GM18861 (cell line): ENCODE measurements at regions not wholly inside any gene's neighbourhood (a gene's known extent, or its start where the extent isn't known, plus 50 kb on each side); places are given as distances from the start of the nearest gene placed in this dataset.

Experiments used
- ATAC-seq: cut with Tn5 transposase; IDR thresholded peaks from one replicate; pipeline ENCODE4 v1.9.1; 2021; ENCODE audit not compliant: unreplicated experiment

DNA sequence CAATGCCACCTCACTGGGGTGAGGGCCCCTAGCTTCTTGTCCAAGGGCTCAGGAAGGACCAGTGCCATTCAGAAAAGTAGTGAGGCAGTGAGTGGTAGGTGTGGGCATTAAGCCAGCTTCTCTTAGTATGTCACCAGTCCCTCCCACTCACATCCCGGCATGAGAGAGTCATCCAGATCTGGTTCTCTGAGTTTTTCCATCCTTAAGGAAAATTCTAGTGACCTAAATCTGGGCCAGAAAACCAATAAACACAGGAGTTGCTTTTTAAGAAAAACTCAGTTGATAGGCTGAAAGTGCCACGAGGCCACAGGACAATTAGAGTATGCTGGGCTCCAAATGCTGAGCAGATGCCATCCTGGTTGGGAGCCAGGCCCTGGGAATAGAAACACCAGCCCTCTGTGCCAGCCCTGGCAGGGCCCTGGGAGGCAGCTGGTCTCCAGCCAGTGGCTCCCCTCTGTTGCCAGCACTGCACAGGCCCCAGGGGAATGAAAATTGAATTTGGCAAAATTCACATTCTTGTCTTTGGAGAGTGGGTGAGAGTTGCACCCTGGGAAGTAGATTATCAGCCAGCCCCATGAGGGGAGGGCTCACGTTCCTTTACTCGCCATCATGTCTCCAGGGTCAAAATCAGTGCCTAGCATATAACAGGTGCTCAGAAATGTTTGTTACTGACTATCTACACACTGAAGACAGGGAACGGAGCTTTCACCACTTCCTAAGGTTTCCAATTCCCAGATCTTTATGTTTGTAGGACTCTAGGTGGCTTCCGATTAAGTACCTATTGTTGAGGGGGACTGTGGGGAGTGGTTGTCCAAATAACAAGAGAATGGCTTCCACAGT, 52.8 kb downstream of the FAM43A start:
- ATAC-seq = no peak

DNA sequence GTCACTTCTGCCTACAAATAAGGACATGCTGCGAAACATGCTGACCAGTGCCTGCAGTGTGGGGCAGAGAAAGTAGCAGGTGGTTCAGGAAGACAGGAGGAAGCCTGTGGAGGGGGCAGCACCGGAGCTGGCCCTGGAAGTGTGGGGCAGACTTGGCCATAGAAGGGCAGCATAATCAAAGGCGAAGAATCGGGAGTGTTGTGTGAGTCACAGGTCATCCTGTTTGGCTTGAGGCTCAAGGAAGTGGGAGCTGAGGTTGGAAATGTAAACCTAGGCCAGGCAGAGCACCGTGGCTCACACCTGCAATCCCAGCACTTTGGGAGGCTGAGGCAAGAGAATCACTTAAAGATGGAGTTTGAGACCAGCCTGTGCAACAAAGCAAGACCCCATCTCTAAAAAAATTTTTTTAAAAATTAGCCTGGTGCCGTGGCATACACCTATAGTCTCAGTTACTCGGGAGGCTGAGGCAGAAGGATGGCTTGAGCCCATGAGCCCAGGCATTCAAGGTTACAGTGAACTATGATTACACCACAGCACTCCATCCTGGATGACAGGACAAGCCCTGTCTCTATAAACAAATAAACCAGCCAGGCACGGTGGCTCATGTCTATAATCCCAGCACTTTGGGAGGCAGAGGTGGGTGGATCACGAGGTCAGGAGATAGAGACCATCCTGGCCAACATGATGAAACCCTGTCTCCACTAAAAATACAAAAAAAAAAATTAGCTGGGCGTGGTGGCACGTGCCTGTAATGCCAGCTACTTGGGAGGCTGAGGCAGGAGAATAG, 54.0 kb downstream of the FAM43A start:
- ATAC-seq = no peak

DNA sequence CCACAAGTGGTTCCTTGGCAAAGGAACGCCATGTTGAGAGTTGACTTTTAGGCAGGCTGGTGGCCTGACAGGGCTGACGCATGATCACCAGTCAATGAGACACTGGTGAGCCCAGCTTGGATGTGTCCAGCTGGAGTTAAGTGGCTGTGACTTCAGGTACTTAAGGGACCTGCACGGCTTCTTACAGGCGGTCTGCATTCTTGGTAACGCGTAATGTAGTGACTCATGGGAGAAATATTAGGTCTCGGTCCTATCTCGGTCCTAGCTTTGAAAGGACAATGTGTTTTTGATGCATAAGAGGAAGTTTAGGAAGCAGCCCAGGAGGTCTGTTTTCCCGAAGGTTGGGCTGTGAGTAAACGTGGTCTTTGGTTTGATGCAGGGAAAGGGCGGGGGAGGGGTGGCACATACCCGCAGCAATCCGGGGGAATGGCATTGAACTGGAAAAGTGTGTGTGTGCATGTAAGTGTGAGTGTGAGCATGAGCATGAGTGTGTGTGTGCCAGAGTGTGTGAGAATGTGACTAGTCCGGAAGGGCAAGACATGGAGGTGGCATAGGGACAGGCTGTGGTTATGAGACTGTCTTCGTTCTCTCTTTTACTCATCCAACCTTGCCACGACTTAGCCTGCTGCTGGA, 55.3 kb downstream of the FAM43A start:
- no peak for ATAC-seq

DNA sequence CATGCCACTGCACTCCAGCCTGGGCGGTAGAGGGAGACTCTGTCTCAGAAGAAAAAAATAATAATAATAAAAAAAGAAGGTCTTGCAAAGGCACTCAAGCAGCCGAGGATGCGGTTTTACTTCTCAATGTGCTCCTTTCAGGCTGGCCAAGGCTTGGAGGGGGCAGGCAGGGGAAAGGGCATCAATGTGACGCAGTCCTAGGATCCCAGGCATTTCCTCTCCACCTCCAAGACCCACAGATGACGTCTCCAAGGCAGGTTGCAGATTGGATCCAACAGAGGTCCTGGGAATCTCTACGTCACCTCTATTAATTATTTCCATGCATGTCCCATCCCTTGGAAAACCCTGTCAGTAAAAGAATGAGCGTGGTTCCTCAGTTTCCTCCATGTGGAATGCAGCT, 56.2 kb downstream of the FAM43A start:
- ATAC-seq = no peak

DNA sequence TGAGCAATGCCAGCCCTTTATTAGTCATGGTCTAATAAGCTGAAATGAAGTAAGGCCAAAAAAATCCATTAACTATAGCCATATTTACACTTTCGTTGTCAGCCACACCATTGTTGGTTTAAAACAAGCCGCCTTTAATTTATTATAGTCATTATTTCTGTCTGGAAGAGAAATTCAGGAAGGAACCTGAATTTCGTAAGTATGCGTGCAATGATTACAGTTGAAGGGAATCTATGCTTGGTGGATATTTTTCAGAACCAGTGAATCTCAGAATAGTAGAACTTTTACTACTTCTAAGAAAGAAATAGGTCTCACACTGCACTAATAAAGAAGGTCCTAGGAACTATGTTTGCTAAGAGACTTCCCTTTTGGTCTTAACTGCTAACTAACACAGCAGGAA, 59.1 kb downstream of the FAM43A start:
- no peak for ATAC-seq

DNA sequence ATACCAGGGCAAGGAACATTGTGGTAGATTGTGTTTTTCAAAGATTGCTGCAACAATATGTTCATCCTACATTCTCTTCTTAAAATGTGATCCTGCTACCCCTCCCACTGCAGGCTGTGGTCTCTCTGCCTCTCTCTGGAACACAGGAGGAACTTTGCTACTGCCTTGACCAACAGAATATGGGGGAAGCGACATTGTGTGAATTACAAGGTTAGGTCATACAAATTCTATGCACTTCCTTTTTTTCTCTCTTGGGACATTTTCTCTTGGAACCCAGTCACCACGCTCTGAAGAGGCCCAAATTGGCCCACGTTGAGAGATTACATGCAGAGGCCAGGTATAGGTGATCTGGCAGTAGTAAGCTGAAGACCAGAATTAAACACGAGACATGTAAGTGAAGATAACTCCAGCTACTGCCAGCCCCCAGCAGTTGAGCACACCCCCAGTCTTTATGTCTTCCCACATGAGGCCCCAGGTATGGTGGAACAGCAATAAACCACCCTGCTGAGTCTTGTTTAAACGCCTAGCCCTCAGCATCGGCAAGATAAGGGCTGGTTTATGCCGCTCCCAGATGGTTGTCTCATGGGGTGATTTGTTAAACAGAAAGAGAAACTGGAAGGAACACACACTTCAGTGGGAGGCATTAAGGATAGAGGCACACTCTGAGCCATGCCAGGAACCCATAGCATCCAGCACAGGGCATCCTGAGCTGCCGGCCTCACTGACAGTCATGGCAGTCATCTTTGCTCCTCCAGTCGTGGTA, 59.9 kb downstream of the FAM43A start:
- ATAC-seq = no peak

DNA sequence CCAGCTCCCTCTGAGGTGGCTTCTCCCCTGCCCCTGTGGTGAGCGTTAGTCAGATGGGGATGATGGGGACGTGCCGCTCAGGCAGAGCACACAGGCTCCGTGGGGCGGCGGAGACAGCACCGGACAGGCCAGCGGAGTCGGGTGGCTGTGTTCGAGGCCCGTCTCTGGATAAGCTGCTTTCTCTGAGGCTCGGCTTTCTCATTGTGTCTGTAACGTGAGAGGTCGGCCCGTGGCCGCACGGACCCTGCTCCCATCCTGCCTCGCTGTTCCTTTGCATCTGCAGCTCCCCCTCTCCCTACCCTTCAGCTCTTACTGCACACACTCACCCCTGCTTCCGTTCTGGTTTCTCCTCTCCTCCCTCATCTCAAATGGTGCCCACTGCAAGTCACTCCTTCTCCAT, 62.5 kb downstream of the FAM43A start:
- no peak for ATAC-seq

DNA sequence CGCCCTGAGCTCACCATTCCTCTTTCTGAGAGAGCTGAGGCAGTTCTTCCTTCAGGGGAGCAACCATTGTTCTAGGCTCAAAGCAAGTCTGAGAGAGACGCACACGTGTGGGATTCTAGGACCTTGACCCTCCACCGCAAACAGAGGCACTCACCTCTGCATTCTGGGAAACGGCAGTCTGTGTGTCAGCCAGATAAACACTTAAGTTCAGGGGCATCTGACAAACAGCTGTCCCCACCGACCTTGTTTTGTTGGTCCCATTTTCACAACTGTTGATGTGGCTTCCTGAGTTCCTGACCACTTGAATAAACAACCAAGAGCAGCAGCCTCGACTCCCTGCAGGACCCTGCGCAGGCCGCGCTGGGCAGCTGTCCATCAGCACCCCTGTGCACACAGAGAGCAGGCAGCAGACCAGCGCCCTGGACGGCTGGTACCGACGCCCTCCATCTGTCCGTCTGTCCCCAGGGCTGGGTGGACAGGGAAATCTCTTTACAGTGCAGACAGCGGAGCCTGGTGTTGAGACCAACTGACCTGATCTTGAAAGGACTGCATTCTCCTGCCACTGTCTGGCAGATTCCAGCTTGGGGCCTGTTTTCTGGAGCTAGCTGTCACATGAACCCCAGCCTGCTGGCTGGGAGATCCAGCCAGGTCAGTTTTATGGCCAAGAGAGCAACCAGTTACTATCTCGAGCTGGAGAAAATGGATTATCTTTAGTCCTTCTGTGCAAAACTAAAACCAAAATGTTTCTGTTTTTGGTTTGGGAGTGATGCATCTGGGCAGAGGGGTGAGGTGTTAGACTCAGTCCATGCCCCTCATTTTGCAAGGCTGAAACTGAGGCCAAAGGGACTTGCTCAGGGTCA, 64.2 kb downstream of the FAM43A start:
- no peak for ATAC-seq

DNA sequence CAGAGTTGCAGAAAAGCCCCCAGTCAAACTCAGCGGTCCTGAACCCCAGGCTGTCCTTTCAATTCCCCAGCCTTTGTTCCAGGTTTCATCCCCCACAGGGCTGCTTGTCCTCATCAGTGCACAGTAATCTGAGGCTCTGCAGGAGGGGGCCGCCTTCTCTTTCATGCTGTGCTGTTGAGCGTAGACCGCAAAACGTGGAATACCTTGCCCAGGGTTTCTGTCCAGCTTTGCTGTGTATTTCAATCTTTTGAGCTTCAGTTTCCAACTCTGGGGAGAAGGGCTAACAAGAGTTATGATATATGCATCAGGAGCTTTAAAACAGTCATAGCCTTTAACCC, 64.8 kb downstream of the FAM43A start:
- ATAC-seq = no peak

DNA sequence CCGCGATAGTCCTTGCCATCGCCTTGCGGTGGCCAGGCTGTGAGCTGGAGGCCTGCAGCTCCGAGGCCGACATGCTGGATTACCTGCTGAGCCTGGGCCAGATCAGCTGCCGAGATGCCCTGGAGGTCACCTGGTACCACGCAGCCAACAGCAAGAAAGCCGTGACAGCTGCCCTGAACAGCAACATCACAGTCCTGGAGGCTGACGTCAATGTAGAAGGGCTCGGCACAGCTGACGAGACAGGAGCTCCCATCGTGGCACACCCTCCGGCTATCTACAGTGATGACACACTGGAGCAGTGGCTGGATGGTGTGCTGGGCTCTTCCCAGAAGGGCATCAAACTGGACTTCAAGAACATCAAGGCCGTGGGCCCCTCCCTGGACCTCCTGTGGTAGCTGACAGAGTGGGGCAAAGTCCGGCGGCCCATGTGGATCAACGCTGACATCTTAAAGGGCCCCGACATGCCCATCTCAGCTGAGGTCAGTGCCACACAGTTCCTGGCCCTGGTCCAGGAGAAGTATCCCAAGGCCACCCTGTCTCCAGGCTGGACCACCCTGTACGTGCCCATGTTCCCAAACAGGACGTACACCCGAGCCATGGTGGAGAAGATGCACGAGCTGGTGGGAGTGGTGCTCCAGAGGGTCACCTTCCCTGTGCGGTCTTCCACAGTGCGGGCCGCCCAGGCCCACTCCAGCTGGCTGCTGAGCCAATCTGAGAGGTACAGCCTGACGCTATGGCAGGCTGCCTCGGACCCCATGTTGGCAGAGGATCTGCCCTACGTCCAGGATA, 70.2 kb downstream of the FAM43A start:
- no peak for ATAC-seq

DNA sequence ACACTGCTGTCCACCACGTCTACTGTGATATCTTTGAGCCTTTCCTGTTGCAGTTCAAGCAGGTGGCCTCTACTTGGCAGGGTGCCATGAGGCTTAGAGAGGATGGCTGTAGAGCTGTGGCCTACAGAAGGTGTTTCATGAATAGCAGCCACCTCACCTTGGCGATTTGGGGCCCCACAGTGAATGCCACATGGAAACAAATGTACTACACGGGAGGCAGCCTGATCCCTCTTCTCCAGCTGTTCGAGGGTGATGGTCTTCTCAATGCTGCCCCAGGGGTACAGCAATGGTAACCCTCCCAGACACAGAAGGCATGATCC, 70.7 kb downstream of the FAM43A start:
- no peak for ATAC-seq

DNA sequence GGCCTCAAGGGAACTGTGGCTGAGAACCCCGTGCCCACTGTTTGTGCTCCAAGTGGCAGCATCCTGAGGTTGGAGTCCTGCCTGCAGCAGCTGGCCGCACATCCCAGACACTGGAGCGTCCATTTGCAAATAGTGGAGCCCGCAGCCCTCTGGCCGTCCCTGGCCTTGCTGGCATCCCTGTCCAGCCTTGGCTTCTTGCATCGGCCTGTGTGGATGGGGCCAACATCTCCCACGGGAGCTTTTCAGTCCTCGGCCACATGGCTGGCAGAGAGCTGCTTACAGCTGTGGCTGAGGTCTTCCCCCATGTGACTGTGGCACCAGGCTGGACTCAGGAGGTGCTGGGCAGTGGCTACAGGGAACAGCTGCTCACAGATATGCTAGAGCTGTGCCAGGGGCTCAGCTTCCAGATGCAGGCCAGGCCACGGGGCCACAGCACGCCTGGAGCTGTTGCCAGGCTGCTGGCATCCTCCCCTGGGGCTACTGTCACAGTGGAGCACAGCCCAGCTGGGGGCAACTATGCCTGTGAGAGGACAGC, 71.2 kb downstream of the FAM43A start:
- no peak for ATAC-seq

DNA sequence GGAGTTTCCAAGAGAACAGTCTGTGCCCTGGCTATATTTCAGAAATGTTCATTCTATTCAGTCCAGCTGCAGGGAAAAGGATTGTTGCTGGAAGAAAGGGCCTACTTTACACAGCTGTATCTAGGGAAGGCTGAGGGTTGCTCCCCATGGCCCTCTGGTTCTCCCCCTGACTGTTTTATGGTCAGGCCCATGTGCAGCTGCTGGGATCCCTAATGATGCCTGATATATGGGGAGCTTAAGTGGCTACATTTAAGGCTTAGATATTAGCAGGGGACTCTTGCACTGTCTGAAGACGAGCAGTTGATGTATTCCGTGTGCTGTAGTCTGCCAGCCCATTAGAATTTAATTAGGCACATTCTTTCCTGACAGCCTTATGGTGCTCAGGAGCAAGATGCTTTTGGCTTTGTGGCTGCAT, 72.0 kb downstream of the FAM43A start:
- no peak for ATAC-seq

DNA sequence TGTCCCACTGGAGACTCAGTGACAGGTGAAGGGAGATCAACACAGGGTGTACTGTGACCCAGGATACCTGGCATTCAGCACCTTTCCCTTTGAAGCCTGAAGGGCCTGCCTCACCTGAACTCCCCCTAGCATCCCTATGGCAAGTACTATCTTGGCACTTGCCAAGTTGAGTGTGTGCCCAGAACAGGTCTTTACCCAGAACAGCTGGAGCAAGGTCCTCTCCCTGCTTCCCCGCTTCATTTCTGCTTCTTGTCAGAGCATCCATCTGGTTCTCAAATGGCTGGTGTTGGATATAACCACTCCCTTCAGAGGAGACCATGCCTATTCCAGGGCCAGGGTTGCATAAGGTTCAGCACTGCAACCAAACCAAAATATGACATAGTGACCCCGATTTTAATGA, 73.0 kb downstream of the FAM43A start:
- no peak for ATAC-seq

DNA sequence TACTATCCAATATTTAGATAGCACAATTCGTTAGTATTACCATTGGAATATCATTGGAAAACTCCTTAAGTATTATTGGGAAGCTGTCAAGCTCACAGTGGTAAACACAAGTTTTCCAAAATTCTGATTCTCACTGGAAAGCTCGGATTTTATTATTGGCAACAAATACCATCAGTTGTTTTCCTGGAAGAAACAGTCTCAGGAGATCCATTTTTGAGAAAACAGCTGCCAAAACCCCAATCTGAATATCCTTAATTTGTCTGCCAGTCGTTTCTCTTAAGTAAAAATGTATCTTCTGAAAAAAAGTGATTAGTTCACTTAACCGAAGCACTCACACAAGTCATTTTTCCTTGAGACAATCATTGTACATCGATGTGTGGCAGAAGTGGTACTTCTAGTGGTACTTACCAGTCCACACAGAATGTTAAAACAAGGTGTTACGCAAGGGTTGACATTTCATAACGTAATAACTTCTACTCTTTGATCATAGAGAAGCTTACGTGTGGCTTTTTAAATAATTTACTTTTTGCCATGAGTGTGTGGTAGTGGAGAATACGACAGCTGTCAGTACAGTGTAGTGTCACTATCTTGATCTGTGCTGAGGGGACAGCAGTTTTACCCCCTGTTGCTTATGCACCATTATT, 74.9 kb downstream of the FAM43A start:
- ATAC-seq = no peak

DNA sequence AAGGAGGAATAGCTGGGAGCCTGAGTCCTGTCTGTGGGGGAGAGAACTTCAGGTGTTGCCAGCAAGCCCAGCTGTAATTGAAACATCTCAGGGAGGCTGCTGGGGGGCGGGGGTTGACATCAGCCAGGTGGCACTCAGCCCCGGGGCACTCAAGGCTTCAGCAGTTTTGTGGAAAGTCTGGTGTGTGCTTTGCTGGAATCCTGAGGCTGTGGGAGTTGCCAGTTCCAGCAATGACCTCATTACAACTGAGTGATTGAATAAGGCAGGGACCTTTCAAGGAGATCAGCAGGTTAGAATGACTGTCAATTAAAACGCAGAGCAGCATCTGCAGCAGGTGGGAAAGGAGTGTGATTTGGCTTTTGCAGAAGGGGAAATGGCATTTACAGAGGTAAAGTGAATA, 75.7 kb downstream of the FAM43A start:
- no peak for ATAC-seq

DNA sequence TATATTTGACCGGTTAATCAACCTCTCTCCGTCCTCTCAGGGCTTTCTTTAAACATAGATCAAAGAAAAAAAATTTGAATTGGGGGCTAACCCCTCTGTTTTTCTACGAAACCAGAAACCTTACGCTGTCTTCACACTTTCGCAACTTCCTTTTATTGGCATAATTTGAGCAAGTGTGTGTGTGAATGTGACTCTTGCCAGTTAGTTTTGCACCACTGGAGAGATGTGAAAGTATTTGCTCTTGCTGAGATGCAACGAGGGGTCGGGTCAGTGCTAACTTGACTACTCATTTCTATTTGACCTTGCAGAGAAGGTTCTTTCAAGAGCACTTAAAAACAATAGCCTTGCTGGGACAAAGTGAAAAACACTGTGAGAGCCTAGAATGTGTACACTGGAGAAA, 81.2 kb downstream of the FAM43A start:
- no peak for ATAC-seq

DNA sequence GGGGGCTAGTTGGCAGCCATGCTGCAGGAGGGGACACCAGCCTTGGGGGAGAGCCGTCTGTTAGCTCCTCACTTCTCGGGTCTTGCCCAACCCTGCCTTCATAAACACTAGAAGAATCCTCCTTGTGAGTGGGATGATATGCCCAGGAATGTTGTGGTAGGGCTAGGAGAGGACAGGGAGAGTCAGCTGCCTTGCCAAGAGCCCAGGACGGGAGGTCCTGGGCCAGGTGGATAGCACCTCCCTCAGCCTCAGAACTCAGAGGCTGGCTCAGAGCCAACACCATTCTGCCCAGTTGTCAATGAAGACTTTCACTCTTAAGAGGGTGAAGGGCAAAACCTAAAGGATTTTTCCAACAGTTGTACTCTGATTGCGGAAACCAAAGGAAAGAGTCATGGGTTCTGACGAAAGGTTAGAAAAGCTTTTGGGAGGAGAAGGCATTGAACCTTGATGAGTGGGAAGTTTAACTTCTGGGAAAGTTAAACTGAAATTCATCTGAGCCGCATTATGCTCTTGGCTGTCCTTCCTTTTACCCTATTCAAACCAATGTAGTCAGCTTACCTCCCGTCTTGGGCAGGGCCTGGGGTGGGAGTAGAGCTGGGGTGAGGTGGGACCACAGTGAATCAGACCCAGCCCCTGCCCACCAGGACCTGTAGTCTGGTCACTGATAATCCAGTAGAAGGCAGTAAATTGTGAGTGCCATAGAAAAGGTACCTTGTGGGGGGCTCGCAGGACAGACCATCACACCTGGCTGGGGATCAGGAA, 81.9 kb downstream of the FAM43A start:
- ATAC-seq = no peak
